ENCODE measurements at regions not wholly inside any gene's neighbourhood (a gene's known extent, or its start where the extent isn't known, plus 50 kb on each side); places are given as distances from the start of the nearest gene placed in this dataset.
A peak's percentile ranks its signal among the peaks of the same experiment; 100 is the strongest.

DNA sequence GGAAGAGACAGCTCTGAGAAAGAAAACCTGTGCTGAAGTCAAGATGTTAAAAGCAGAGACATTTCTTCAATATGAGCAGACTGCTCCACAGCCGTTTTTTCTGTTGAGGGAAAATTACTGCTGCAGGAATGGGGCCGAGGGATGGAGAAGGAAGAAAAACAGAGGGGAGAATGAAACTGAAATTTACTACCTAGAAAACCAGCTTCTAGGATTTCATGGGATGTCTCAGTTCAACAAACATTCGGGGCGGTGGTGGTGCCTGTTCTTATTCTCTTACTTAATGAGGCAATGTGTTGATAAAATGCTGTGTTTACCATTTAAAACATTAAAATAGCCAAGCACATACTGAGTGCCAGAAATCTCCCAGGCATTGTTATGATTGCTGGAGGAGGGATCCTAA lies 557.1 kb upstream of the MEX3C start:
- Mint-ChIP-seq H3K36me3 (no peaks in the 10 kb centered on the region), H3K27me3 (peaks cover 0 to 2% of the 10 kb centered on the region in 2 donors), H3K4me3 (no peak overlapping the region), H3K4me1 (no peaks in the 10 kb centered on the region), H3K9me3 (peaks cover 0 to 2% (median 0%) of the 10 kb centered on the region in 5 donors), H3K27ac (no peak overlapping the region)
- H3K36me3 ChIP-seq (ENCODE audit: insufficient read depth, low read length): no peaks in the 10 kb centered on the region
- no peak overlapping the region for H3K27ac ChIP-seq (ENCODE audit: low read depth, low read length)
- no peak for DNase-seq
- ChIA-PET POLR2A (no interaction called here), CTCF (no interaction called here)
- no peak overlapping the region for H3K4me3 ChIP-seq (ENCODE audit: low read length)
- H3K27me3 ChIP-seq (ENCODE audit: insufficient read depth, low read length, poor library complexity, severe bottlenecking): no peaks in the 10 kb centered on the region
- no peaks in the 10 kb centered on the region for H3K9me3 ChIP-seq (ENCODE audit: low read length)
- no peaks in the 10 kb centered on the region for H3K4me1 ChIP-seq (ENCODE audit: insufficient read depth, low read length)

DNA sequence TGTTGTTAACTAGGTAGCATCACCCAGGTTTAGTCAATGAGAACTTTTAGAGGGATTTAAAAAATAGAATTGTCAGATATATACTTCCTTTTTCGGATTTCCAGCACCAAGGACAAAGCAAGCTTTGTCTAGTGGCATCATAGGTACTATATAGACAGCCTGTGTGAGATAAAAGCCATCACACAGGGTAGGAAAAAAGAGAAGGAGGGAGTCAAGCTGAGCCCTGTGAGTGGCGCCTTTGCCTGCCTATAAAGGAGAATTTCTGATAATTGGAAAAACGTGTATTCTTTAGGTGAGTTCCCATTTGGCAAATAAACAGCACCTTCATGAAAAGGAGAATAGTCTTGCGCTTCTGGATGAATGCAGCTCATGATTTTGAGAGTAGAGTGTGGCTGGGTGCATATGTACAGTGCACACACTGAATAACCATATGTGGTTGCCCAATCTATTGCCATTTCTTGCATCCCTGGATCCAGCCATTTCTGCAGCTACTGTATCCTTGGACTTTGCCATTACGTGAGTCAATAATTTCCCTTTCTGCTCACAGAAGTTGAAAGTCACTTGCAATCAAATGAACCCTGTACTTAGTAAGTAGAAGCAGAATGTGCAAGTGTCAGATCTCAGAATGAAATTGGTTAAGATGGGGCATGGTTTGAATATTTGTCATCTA lies 559.9 kb upstream of the MEX3C start:
- POLR2A ChIA-PET: no interaction called here
- H3K27me3 Mint-ChIP-seq: no peaks in the 10 kb centered on the region
- H3K9me3 ChIP-seq (ENCODE audit: low read length): no peaks in the 10 kb centered on the region
- no peaks in the 10 kb centered on the region for H3K27me3 ChIP-seq (ENCODE audit: insufficient read depth, low read length, poor library complexity, severe bottlenecking)
- no peak overlapping the region for H3K4me3 Mint-ChIP-seq
- no peak for DNase-seq
- H3K4me3 ChIP-seq (ENCODE audit: low read length): no peak overlapping the region
- no peaks in the 10 kb centered on the region for H3K36me3 ChIP-seq (ENCODE audit: insufficient read depth, low read length)
- no peaks in the 10 kb centered on the region for H3K4me1 Mint-ChIP-seq
- CTCF ChIA-PET: no interaction called here
- H3K4me1 ChIP-seq (ENCODE audit: insufficient read depth, low read length): no peaks in the 10 kb centered on the region
- no peak overlapping the region for H3K27ac Mint-ChIP-seq
- no peak overlapping the region for H3K27ac ChIP-seq (ENCODE audit: low read depth, low read length)
- peaks cover 0 to 2% (median 0%) of the 10 kb centered on the region in 5 donors for H3K9me3 Mint-ChIP-seq
- no peaks in the 10 kb centered on the region for H3K36me3 Mint-ChIP-seq

GRCh38 chr18:51762373-51762772 lies 564.9 kb upstream of the MEX3C start:
- no peak overlapping the region for H3K27ac ChIP-seq (ENCODE audit: low read depth, low read length)
- no peaks in the 10 kb centered on the region for H3K27me3 ChIP-seq (ENCODE audit: insufficient read depth, low read length, poor library complexity, severe bottlenecking)
- no peaks in the 10 kb centered on the region for H3K4me1 ChIP-seq (ENCODE audit: insufficient read depth, low read length)
- H3K4me3 Mint-ChIP-seq: no peak overlapping the region
- H3K4me3 ChIP-seq (ENCODE audit: low read length): no peak overlapping the region
- H3K36me3 Mint-ChIP-seq: no peaks in the 10 kb centered on the region
- CTCF ChIA-PET: no interaction called here
- no peak overlapping the region for H3K27ac Mint-ChIP-seq
- H3K9me3 Mint-ChIP-seq: peaks cover 0 to 6% (median 3%) of the 10 kb centered on the region in 5 donors
- no peaks in the 10 kb centered on the region for H3K27me3 Mint-ChIP-seq
- no peaks in the 10 kb centered on the region for H3K4me1 Mint-ChIP-seq
- no peak for DNase-seq
- no peaks in the 10 kb centered on the region for H3K9me3 ChIP-seq (ENCODE audit: low read length)
- H3K36me3 ChIP-seq (ENCODE audit: insufficient read depth, low read length): no peaks in the 10 kb centered on the region
- POLR2A ChIA-PET: no interaction called here

- Mint-ChIP-seq H3K27me3 (no peaks in the 10 kb centered on the region), H3K36me3 (no peaks in the 10 kb centered on the region), H3K4me1 (no peaks in the 10 kb centered on the region), H3K4me3 (no peak overlapping the region), H3K27ac (peak overlapping the region in 1 of 8 donors; percentile 19), H3K9me3 (peaks cover 0 to 6% (median 3%) of the 10 kb centered on the region in 5 donors)
- Histone ChIP-seq H3K36me3 (ENCODE audit: insufficient read depth, low read length) (no peaks in the 10 kb centered on the region), H3K4me3 (ENCODE audit: low read length) (no peak overlapping the region), H3K4me1 (ENCODE audit: insufficient read depth, low read length) (no peaks in the 10 kb centered on the region), H3K27ac (ENCODE audit: low read depth, low read length) (no peak overlapping the region), H3K27me3 (ENCODE audit: insufficient read depth, low read length, poor library complexity, severe bottlenecking) (no peaks in the 10 kb centered on the region), H3K9me3 (ENCODE audit: low read length) (no peaks in the 10 kb centered on the region)
- ChIA-PET CTCF (no interaction called here), POLR2A (no interaction called here)
- no peak for DNase-seq
Measured at GRCh38 chr18:51765606-51766360, 568.3 kb upstream of the MEX3C start.

- H3K36me3 ChIP-seq (ENCODE audit: insufficient read depth, low read length): no peaks in the 10 kb centered on the region
- peaks cover 0 to 6% (median 3%) of the 10 kb centered on the region in 5 donors for H3K9me3 Mint-ChIP-seq
- ChIA-PET CTCF (no interaction called here), POLR2A (no interaction called here)
- no peaks in the 10 kb centered on the region for H3K27me3 Mint-ChIP-seq
- H3K4me3 ChIP-seq (ENCODE audit: low read length): no peak overlapping the region
- no peaks in the 10 kb centered on the region for H3K4me1 Mint-ChIP-seq
- H3K27me3 ChIP-seq (ENCODE audit: insufficient read depth, low read length, poor library complexity, severe bottlenecking): no peaks in the 10 kb centered on the region
- H3K27ac Mint-ChIP-seq: no peak overlapping the region
- DNase-seq: no peak
- H3K36me3 Mint-ChIP-seq: no peaks in the 10 kb centered on the region
- H3K9me3 ChIP-seq (ENCODE audit: low read length): no peaks in the 10 kb centered on the region
- no peak overlapping the region for H3K4me3 Mint-ChIP-seq
- H3K4me1 ChIP-seq (ENCODE audit: insufficient read depth, low read length): no peaks in the 10 kb centered on the region
- H3K27ac ChIP-seq (ENCODE audit: low read depth, low read length): no peak overlapping the region
Measured at GRCh38 chr18:51767293-51767692, 569.8 kb upstream of the MEX3C start.

GRCh38 chr18:51778115-51778514 lies 561.9 kb upstream of the DCC start:
- Mint-ChIP-seq H3K9me3 (peaks cover 0 to 2% (median 0%) of the 10 kb centered on the region in 5 donors), H3K4me3 (no peak overlapping the region), H3K36me3 (no peaks in the 10 kb centered on the region), H3K4me1 (no peaks in the 10 kb centered on the region), H3K27ac (no peak overlapping the region), H3K27me3 (no peaks in the 10 kb centered on the region)
- Histone ChIP-seq H3K4me1 (ENCODE audit: insufficient read depth, low read length) (no peaks in the 10 kb centered on the region), H3K9me3 (ENCODE audit: low read length) (no peaks in the 10 kb centered on the region), H3K36me3 (ENCODE audit: insufficient read depth, low read length) (no peaks in the 10 kb centered on the region), H3K4me3 (ENCODE audit: low read length) (no peak overlapping the region), H3K27ac (ENCODE audit: low read depth, low read length) (no peak overlapping the region), H3K27me3 (ENCODE audit: insufficient read depth, low read length, poor library complexity, severe bottlenecking) (no peaks in the 10 kb centered on the region)
- POLR2A ChIA-PET: no interaction called here
- DNase-seq: no peak
- CTCF ChIA-PET: no interaction called here

DNA sequence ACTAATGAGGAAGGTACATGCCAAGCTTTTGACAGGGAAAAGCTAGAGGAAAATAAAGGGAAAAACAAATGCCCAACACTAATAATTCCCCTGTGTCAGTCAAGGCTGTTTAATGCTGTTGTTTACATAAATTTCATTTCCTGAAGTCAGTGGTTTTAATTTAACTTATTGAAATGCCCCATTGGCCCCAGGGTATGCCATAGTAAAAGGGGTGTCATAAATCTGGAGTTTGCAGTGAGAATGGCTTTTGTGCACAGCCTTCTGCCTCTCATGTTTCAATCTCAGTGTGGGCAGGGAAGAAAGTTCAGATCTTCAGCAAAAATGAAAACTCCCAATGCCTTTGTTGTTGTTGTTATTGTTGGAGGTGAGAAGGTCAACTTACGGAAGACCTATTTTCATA lies 550.1 kb upstream of the DCC start:
- Histone ChIP-seq H3K36me3 (ENCODE audit: insufficient read depth, low read length) (no peaks in the 10 kb centered on the region), H3K4me3 (ENCODE audit: low read length) (no peak overlapping the region), H3K27me3 (ENCODE audit: insufficient read depth, low read length, poor library complexity, severe bottlenecking) (no peaks in the 10 kb centered on the region), H3K4me1 (ENCODE audit: insufficient read depth, low read length) (no peaks in the 10 kb centered on the region), H3K27ac (ENCODE audit: low read depth, low read length) (no peak overlapping the region), H3K9me3 (ENCODE audit: low read length) (no peaks in the 10 kb centered on the region)
- H3K27me3 Mint-ChIP-seq: no peaks in the 10 kb centered on the region
- ChIA-PET CTCF (no interaction called here), POLR2A (no interaction called here)
- no peaks in the 10 kb centered on the region for H3K9me3 Mint-ChIP-seq
- no peak overlapping the region for H3K27ac Mint-ChIP-seq
- DNase-seq: no peak
- no peak overlapping the region for H3K4me3 Mint-ChIP-seq
- no peaks in the 10 kb centered on the region for H3K4me1 Mint-ChIP-seq
- no peaks in the 10 kb centered on the region for H3K36me3 Mint-ChIP-seq

- Histone ChIP-seq H3K27ac (ENCODE audit: low read depth, low read length) (no peak overlapping the region), H3K36me3 (ENCODE audit: insufficient read depth, low read length) (no peaks in the 10 kb centered on the region), H3K27me3 (ENCODE audit: insufficient read depth, low read length, poor library complexity, severe bottlenecking) (no peaks in the 10 kb centered on the region), H3K4me3 (ENCODE audit: low read length) (no peak overlapping the region), H3K4me1 (ENCODE audit: insufficient read depth, low read length) (no peaks in the 10 kb centered on the region), H3K9me3 (ENCODE audit: low read length) (no peaks in the 10 kb centered on the region)
- Mint-ChIP-seq H3K36me3 (no peaks in the 10 kb centered on the region), H3K27ac (no peak overlapping the region), H3K4me1 (no peaks in the 10 kb centered on the region), H3K4me3 (no peak overlapping the region), H3K9me3 (peaks cover 0 to 3% (median 0%) of the 10 kb centered on the region in 5 donors), H3K27me3 (peaks cover 0 to 2% of the 10 kb centered on the region in 2 donors)
- POLR2A ChIA-PET: no interaction called here
- CTCF ChIA-PET: no interaction called here
- DNase-seq: no peak
Measured at GRCh38 chr18:51801514-51801913, 538.5 kb upstream of the DCC start.
